ENCODE measurements at regions not wholly inside any gene's neighbourhood (a gene's known extent, or its start where the extent isn't known, plus 50 kb on each side); places are given as distances from the start of the nearest gene placed in this dataset.
A peak's percentile ranks its signal among the peaks of the same experiment; 100 is the strongest.
"Not testable (repeated sequence)": the region's sequence is repeated elsewhere in the genome, so short reads cannot be mapped to it uniquely, and the experiment has no call there.

DNA sequence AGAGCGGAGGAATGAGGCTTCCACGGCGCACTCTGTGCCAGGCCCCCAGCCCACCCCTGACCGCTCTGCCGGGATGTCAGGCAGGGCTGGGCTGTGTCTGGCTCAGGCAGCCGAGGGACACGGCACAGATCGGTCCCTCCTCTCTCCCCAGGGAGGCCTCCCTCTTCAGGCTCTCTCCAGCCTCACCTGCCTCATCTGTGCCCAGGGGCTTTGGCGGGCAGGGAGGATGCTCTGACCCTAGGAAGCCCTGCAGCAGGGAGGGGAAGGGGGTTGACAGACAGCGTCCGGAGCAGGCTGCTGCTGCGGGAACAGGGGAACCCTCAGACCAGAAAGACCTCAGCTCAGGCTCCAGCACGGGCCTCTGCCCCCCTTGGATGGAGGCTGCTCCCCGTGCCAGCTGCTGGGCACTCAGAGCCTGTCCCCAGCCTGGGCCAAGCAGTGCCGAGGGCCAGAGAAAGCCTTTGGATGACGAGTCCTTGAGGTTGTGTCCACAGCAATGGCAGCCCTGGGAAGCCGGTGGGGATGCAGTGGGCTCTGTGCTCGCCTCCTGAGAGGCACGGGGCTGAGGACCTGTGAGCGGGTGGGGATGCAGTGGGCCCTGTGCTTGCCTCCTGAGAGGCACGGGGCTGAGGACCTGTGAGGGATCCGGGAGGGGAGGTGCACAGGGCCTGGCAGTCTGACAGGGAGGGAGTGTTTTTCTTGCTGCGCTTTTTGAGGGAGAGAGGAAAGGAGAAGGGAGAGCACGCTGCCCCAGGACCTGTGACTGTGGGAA is 66.9 kb downstream of the FOXL3 start:
- DNase-seq (no peak), ATAC-seq (no peak)

GRCh38 chr7:357531-358209 is 67.7 kb downstream of the FOXL3 start:
- DNase-seq (no peak), ATAC-seq (no peak)

DNA sequence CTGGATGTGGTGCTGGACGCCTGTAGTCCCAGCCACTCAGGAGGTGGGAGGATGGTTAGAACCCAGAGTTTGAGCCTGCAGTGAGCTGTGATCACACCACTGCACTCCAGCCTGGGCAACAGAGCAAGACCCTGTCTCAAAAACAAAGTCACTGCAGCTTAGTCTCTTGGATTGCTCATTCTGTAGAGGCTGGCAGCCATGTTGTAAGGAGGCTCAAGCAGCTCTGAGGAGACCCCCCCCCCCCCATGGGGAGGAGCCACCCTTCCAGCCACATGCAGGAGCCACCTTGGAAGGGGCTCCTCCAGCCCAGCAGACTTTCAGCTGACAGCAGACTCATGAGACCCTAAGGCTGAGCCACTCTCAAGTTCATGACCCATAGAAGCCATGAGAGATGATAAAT is 68.4 kb downstream of the FOXL3 start:
- DNase-seq: no peak
- no peak for ATAC-seq

DNA sequence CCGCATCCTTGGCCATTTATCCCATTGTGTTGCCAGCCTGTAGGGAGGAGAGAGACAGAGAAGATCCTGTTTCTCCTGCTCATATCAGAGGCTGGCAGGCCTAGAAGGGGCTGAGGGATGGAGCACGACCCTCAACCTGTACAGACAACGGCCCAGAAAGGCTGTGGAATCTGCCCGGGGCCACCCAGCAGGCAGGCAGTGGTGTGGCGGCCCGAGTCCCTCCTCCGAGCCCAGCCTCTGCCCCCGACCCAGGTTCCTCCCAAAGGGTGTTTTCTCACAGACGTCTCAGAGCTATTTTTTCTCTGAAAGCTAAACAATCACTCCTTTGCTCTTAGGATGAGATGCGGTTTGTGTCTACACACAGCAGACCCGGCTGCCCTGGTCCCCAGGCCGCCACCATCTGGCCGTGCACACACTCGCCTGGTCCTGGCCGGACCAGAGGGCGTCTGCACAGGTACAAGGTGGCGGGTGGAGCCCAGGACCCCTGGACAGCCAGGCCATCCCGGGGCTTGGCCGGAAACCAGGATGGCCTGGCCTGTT is 69.3 kb downstream of the FOXL3 start:
- DNase-seq (no peak), ATAC-seq (peak; percentile 4)

DNA sequence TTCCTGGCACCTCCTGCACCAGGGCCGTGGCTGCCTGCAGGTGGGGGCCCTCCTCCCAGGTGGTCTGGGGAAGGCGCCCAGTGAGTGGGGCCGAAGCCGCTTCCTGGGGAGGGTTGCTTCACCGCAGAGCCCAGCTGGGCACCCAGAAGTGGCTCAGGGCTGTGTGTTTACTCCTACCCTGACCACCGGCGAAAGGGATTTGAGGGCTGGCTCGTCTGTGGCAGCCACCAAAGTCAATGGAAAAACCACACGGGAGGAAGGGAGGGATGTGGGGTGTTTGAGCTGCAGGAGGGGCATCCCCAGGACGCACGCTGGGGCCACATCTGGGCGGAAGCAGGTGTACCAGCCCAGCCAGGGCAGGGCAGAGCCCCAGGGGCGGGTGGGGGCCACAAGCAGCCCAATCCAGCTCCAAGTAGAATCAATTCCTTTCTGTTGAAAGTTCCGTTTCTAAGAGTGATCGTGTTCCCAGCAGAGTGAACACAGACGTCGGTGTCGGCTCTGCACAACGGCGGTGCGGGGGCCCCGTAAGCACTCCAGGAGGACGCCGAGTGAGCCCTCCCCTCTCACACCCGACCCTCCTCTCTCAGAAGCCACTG is 69.9 kb downstream of the FOXL3 start:
- peak; percentile 42 for DNase-seq
- ATAC-seq: peak; percentile 26

- DNase-seq (peak; percentile 67), ATAC-seq (peak; percentile 65)
These were observed 70.6 kb downstream of the FOXL3 start for GRCh38 chr7:360454-361100.

- DNase-seq, ATAC-seq: not testable (repeated sequence)
These were observed 71.2 kb downstream of the FOXL3 start for GRCh38 chr7:361182-361581.

- no peak for DNase-seq
- ATAC-seq: no peak
These were observed 71.9 kb downstream of the FOXL3 start for GRCh38 chr7:361680-362401.

GRCh38 chr7:362402-363096 is 72.6 kb downstream of the FOXL3 start:
- ATAC-seq (peak; percentile 36), DNase-seq (peak; percentile 62)

GRCh38 chr7:363626-364025 is 73.7 kb downstream of the FOXL3 start:
- DNase-seq (peak; percentile 29), ATAC-seq (no peak)

DNA sequence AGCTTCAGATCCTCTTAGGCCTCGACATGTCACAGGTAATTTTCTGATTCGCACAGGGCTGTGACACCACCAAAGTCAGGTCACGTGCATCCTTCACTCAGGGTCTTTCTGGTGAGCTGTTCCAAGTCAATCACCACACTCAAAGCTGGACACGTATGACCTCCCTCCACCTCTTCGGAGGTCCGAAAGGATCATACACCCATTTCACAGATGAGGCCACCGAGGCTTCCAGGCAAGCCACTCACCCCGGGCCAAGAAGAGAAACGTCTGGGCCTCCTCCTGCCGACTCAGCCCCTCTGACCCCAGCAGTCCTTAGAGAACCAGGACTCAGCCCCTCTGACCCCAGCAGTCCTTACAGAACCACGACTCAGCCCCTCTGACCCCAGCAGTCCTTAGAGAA is 74.6 kb downstream of the FOXL3 start:
- DNase-seq (no peak), ATAC-seq (no peak)

- ATAC-seq (no peak), DNase-seq (no peak)
These were observed 75.6 kb downstream of the FOXL3 start for GRCh38 chr7:365593-365992.

DNA sequence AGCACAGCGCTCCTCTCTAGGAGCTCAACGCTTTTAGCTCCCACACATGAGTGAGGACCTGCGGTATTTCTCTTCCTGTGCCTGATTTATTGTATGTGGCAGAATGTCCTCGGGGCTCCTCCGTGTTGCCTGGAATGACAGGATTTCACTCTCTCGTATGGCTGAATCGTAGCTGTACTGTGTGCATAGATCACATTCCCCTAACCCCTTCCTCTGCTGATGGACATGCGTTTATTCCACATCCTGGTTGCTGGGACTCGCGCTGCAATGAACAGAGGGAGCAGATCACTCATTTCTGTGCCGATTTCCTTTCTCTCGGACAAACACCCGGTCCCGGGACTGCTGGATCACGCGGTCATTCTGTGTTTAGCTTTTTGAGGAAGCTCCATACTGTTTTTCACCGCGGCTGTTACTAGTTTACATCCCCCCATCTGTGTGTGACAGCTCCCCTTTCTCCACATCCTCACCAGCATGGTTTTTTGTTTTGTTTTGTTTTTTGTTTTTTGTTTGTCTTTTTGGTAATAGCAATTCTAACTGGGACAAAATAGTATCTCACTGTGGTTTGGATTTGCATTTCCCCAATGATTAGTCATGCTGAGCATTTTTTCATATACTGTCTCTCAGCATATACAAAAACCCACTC is 76.3 kb downstream of the FOXL3 start:
- ATAC-seq (peak; percentile 15), DNase-seq (no peak)

- no peak for DNase-seq
- ATAC-seq: no peak
These were observed 77.5 kb downstream of the FOXL3 start for GRCh38 chr7:367351-367901.

- ATAC-seq: no peak
- DNase-seq: no peak
These were observed 78.9 kb downstream of the FOXL3 start for GRCh38 chr7:368651-369475.

DNA sequence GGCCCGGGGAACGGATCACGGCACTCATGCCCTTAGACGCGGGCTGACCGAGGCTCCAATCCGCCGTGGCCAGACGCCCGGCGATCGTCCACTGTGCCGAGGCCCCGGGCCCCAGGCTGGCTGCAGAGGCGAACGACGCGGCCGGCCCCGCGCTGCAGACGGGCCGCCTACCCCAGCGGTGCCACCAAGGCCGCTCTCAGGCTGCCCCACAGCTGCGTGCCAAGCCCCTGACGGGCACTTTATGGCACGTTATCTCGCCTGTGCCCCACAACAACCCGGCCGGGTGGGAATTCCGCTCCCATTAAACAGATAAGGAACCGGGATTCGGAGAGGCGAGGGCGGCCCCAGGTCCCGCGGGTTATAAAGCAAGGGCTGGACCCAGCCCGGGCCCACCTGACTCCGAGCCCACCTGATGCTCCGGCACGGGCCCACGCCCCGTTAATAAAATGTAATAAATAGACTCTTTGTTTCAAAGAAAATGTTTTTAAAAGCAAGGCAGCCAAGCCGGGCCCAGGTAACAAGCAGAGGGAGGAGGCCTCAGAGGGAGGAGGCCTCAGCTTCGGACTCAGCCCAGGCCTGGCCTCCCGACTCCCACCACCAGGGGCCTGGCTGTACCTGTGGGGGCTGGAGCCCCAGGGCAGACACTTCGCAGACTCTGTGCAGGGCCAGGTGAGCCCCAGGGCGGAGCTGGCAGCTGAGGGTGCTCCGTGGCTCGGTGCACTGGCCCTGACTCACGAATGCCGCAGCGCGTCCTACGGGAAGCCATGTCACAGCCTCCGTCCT is 79.7 kb downstream of the FOXL3 start:
- ATAC-seq (no peak), DNase-seq (no peak)

DNA sequence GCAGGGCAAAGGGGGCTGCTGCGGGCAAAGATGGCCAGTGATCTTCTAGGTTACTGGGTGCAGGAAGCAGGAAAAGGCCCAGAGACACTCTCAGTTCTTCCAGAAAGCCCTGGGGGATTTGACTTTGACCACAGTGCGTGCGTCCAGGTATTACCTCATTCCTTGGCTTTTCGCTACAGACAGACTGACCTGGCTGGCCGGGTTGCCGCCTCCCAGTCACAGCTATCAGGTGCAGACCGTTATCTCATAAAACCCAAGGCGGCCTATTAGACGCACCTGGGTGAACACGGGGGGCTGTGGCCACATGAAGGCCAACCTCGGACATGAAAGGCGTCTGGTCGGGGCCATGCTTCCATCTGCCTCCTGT is 80.3 kb downstream of the FOXL3 start:
- DNase-seq: no peak
- ATAC-seq: no peak

DNA sequence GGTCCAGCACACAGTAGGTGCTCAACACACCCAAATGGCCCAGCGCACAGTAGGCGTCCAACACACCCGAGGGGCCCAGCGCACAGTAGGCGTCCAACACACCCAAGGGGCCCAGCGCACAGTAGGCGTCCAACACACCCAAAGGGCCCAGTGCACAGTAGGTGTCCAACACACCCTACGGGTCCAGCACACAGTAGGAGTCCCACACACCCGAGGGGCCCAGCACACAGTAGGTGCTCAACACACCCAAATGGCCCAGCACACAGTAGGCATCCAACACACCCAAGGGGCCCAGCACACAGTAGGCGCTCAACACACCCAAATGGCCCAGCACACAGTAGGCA is 80.8 kb downstream of the FOXL3 start:
- DNase-seq (no peak), ATAC-seq (no peak)

All from stimulated activated naive CD8-positive, alpha-beta T cell treated with anti-CD3 and anti-CD28 coated beads, Interleukin-15, Interleukin-2, amounts not matched to agents 100 U/mL and 50 U/mL, for 24 hours (primary cell).